SK-N-SH treated with all-trans-retinoic acid at 6 μM for 48 hours (cell line): ENCODE measurements at regions not wholly inside any gene's neighbourhood (a gene's known extent, or its start where the extent isn't known, plus 50 kb on each side); places are given as distances from the start of the nearest gene placed in this dataset.

Experiments used
- ISL1 ChIP-seq: fragments of 250-450 bp; sonication (Bioruptor Pico); IDR thresholded peaks from 2 replicates; pipeline ENCODE4 v2.1.2; 2022; ENCODE audit warnings: mild to moderate bottlenecking, moderate library complexity
- POU6F1 ChIP-seq: fragments of 250-450 bp; sonication (Bioruptor Pico); IDR thresholded peaks from 2 replicates; pipeline ENCODE4 v1.8.0; 2021; ENCODE audit warnings: low read depth, mild to moderate bottlenecking, moderate library complexity, borderline replicate concordance
- PPARA ChIP-seq: fragments of 250-450 bp; sonication (Bioruptor Pico); IDR thresholded peaks from 2 replicates; pipeline ENCODE4 v1.5.0; 2020; ENCODE audit warnings: mild to moderate bottlenecking, borderline replicate concordance
- RARB ChIP-seq: fragments of 250-450 bp; sonication (Bioruptor Pico); IDR thresholded peaks from 2 replicates; pipeline ENCODE4 v1.8.0; 2021; ENCODE audit warnings: mild to moderate bottlenecking, moderate library complexity

- TF ChIP-seq PPARA (no peak), ISL1 (CRISPR knock-in tag) (no peak), POU6F1 (CRISPR knock-in tag) (no peak), RARB (no peak)
These were observed 110.1 kb upstream of the GPBP1 start for GRCh38 chr5:57063773-57064172.
